AML-193 (cell line): ENCODE measurements at regions not wholly inside any gene's neighbourhood (a gene's known extent, or its start where the extent isn't known, plus 50 kb on each side); places are given as distances from the start of the nearest gene placed in this dataset.
"Not testable (repeated sequence)": the region's sequence is repeated elsewhere in the genome, so short reads cannot be mapped to it uniquely, and the experiment has no call there.

Experiments used
- DNase-seq, 2 experiments: peaks; one replicate each; lab custom pipeline; 2025; lab: John Stamatoyannopoulos, UW

DNA sequence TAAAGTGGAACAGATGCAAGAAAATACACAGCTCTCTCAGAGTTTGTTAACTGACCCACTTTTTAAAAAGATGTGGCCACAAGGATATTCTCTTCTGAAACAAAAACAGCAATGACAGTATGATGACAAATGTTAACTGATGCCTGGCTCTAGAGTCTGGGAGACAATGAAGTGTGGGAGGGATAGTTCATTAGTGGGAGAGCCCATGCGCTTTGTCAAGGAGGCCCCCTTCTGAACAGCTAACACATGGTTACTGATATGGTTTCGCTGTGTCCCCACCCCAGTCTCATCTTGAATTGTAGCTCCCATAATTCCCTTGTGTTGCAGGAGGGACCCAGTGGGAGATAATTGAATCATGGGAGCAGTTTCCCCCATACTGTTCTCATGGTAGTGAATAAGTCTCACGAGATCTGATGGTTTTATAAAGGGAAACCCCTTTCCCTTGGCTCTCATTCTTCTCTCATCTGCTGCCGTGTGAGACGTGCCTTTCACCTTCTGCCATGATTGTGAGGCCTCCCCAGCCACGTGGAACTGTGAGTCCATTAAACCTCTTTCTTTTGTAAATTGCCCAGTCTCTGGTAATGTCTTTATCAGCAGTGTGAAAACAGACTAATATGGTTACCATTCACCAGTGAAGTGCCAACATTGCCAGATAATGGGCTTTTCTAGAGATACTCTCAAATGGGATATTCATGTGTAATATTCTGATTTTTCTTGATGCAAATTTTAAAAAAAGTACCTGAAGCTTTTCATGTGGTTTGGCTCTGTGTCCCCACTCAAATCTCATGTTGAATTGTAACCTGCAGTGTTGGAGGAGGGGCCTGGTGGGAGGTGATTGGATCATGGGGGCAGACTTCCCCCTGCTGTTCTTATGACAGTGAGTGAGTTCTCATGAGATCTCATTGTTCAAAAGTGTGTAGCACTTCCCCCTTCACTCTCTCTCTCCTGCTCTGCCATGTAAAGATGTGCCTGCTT is 435.8 kb downstream of the SHISA9 start:
- DNase-seq, result not testable (repeated sequence)

DNA sequence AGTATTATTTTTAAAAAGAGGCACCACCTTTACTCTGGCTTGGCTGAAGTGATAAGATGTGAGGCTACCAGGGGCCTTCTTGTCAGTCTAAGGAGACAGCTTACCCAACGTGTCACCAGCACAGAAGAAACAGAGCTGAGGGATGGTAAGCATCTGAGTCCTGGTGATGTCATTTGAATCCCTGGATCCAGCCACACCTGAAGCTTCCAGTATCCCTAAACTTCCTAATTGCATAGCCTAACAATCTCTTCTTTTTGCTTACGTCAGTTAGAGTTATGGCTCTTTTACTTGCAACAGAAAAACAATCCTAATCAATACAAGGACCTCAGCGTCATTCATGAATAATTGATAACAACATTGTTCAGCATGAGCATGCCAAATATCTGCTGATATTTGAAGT is 436.6 kb downstream of the SHISA9 start:
- no peak for DNase-seq

DNA sequence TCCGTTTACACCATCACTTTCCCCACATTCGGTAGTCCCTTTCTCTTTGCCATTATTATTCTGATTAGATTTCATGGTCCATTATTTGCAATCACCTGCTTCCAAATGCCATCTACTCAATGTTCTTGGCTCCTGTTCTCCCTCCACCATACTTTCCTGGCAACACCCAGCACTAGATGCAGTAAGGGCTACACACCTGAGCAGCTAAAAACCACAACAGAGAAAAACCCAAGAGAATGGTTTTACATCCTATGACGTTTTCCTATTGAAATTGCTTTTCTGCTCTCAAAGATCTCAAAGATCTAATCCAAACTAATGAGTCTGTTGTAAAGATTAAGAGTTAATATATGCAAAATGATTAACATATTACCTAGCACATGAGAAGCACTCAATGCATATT is 441.3 kb downstream of the SHISA9 start:
- no peak for DNase-seq

DNA sequence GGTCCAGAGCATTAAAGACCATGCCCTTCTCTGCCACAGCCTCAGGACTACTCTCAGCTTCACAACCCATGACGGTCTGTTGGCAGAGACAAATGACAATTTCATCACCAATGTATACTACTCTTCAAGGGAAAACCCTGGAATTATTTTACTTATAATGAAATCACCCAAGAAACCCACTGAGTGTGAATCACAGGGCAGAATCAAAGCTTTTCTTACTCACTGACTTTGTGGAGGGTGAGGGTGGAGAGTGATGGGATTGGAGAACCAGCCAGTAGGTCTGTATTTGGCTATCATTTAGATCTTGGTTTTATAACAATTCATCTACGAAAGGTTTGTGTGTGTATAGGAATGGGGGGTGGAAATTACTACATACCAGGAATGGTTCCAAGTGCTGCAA is 442.6 kb downstream of the SHISA9 start:
- DNase-seq, result no peak

DNA sequence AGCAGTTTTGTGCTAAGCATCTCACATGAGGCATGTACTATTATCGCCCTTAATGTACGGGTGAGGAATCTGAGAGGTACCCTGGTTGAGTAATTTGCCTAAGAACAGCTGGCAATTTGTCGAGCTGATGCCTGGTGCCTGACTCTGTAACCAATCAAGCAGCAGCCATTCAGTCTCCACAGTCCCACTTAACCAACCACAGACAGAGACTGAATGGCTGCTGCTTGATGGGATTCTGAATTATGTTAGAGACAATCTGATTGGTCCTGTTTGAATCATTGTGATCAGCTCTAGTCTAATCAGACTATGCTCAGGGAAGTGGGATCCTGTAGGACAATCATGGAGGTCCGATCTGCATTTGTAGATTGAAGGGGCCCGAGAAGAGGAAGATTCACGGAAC is 447.0 kb downstream of the SHISA9 start:
- no peak for DNase-seq

DNA sequence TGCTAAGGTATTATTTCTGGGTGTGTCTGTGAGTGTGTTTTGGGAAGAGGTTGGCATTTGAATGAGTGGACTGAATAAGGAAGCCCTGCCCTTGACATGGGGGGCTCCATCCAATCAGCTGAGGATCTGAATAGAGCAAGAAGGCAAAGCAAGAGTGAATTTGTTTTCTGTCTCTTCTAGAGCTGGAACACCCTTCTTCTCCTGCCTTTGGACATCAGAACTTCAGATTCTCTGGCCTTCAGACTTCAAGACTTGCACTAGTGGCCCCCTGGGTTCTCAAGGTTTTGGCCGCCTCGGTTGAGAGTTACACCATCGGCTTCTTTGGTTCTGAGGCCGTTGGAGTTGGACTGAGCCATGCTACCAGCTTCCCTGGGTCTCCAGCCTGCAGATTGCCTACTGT is 448.6 kb downstream of the SHISA9 start:
- no peak for DNase-seq

DNA sequence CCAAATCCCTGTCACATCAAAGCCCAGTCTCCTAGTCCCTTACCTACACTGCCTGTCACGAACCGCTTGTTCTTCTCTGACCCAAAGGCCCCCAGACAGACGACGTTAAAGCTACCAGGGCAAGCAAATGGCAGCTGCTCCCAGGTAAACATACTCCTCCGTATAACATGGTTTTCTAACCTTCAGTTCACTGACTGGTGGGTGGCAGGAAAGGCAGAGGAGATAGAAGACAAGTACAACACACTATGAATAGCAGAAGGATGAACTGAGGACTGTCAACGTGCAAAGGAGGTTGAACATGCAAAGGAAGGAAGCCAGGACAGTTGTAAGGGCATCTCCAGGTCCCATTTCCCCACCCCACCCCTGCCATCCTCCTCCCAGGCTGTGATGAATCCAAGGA is 449.8 kb downstream of the SHISA9 start:
- DNase-seq, result no peak

DNA sequence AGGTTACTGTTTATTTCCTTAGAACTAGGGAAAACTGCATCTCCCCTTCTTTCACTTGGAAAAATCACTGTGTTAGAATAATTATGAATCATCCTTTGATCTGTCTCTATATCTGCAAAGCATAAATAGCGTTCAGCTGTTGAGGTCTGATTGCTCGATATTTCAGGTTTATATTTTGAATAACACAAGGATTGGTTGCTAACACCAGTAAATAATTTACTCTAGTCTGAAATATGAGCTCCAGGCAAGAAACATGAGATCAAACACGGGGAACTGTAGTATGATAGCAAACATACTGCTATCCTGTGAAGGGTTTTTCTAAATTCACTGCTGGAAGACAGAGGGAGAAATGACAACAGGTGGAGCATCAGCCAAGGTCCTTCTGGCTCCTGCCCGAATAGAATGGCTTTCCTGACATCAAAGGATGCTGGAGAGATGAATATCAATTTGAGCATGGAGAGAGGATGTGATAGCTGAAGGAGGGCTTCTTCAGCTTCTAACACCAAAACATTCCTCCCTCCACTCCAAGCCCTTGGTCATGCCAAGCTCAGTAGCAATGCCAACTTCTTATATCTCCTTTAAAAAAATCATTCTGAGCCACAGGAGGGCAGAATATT is 450.3 kb downstream of the SHISA9 start:
- DNase-seq, result no peak

DNA sequence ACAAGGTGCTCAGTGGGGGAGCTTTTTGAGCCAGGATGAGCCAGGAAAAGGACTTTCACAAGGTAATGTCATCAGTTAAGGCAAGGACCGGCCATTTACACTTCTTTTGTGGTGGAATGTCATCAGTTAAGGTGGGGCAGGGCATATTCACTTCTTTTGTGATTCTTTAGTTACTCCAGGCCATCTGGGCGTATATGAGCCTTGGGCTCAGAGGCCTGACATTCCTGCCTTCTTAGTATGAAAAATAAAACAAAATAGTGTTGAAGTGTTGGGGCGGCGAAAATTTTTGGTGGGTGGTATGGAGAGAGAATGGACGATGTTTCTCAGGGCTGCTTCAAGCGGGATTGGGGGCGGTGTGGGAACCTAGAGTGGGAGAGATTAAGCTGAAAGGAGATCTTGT is 451.4 kb downstream of the SHISA9 start:
- DNase-seq, result not testable (repeated sequence)

DNA sequence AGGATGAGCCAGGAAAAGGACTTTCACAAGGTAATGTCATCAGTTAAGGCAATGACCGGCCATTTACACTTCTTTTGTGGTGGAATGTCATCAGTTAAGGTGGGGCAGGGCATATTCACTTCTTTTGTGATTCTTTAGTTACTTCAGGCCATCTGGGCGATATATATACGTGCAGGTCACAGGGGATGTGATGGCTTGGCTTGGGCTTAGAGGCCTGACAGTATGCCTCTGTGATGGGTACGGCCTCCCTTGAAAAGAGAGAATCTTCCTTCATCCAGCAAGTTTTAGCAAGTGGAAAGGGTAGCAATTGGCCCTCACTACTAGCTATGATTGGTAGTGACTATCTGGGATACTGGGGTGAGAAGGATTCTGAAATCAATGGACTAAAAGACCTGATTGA is 456.4 kb downstream of the SHISA9 start:
- not testable (repeated sequence) for DNase-seq

DNA sequence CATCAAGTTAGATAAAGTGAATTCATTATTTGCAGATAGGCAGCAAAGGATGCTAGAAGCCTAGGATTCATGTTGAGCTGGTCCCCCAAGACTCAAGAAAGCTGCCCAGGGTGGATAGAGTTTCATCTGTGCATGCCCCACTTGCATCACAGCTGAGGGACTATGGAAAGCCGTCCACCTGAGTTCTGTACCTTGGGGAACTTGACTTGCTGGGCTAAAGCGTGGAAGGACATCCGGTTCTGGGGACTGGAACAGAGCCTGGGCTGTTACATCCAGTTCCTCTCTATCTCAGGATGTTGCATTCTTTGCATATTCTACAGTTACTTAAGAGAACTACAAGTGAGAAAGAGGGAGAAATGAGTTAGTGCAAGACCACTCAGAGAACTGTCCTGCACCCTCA is 458.4 kb downstream of the SHISA9 start:
- no peak for DNase-seq

DNA sequence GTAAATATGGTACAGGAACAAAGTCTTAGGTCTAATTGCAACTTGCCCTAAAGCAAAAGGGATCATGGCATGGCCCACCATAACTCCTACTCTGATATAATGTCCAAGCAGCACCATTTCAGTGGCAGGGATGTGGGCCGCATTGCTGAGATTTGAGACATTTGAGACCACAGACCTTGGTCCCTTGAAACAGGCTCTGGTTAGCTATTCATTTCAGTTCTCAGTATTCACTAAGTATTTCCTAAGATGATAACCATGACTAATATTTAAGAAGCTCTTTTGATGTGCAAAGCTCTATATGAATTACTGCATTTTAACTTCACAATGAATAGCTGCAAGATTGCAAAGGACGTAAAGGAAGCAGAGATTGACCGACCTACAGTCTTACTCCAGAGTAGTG is 471.0 kb downstream of the SHISA9 start:
- no peak for DNase-seq

DNA sequence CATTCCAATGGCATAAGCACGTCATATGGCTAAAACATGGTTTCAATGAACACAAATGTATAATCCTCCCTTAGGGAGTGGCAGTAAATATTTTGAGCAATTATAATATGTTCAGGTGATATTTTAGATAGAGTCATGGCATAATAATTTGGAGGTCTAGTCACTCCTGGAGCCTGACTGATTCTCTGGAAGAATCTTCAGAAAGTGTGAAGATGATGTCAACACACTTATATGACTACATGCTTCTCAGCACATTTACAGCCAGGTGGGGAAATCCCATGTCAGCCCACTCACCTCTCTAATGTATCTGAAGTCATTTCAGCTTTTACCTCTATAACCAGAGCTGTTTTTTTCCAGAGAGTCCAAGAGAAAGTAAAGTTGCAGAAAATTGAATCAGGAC is 474.8 kb downstream of the SHISA9 start:
- DNase-seq, result no peak

DNA sequence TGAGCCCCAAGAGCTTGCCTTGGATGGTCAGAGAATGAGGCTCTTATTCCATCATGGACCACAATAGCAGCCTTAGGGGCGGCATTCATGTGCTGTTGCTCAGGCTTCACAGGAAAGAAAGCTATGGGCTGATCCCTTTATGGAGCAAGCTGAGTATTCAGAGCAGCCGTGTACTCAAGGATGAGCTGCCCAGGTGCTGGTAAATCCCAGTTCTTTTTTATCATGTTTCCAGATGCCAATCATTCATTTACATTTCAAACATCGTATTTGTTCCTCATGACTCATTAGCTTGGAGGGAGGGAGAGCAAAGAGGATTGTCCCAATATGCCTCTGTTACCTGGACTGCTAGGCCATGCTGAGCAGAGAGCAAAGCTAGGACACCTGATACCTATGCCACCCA is 475.7 kb downstream of the SHISA9 start:
- DNase-seq, result no peak

DNA sequence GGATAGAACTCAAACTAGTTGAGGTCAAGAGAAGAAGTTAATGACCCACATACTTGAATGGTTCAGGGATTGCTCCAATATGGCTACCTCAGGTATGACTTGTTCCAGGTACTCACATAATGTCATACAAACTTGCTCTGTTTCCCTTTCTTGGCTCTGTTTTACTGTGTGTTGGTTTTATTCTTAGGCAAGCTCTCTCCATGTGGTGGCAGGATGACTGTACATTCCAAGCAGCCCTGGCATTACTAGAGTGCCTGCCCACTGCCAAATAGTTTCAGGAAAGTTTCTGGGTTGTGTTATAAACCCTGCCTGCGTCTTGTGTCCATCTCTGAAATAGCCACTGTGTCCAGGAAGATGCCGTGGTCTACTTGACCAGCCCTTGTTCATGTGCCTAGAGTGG is 476.8 kb downstream of the SHISA9 start:
- no peak for DNase-seq

DNA sequence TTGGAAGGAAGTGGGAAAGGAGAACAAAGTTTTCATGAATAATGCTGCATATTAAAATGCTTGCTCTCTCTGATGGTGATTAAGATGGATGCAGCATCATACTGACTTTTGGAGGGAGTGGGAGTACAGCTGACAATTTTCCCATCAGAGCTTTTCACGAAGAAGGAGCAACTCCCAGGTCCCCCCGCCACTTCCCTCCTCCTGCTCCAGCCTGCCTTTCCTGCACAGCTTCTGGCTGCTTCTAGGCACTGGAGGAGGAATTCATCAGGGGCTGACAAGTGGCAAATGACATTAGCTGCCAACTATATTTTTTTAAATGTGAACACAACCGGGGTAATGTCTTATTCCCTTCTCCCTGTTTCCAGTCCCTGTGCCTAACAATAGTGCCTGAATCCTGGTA is 477.9 kb downstream of the SHISA9 start:
- no peak for DNase-seq

DNA sequence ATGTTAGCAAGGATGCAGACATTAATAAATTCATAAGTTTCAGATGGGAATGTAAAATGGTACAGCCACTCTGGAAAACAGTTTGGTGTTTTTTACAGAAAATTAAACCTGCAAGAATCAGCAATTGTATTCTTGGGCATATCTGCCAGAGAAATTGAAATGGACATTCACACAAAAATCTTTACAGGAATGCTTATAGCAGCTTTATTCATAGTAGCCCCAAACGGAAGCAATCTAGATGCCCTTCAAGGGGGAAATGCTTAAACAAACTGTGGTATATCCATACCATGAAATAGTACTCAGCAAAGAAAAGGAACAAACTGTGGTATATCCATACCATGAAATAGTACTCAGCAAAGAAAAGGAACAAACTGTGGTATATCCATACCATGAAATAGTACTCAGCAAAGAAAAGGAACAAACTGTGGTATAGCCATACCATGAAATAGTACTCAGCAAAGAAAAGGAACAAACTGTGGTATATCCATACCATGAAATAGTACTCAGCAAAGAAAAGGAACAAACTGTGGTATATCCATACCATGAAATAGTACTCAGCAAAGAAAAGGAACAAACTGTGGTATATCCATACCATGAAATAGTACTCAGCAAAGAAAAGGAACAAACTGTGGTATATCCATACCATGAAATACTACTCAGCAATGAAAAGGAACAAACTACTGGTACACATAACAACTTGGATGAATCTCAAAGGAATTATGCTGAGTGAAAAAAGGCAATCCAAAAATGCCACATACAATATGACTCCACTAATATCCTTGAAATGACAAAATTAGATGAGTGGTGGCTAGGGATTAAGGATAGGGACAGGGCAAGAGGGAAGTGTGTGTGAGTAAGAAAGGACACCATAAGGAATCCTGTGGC is 484.0 kb downstream of the SHISA9 start:
- not testable (repeated sequence) for DNase-seq

DNA sequence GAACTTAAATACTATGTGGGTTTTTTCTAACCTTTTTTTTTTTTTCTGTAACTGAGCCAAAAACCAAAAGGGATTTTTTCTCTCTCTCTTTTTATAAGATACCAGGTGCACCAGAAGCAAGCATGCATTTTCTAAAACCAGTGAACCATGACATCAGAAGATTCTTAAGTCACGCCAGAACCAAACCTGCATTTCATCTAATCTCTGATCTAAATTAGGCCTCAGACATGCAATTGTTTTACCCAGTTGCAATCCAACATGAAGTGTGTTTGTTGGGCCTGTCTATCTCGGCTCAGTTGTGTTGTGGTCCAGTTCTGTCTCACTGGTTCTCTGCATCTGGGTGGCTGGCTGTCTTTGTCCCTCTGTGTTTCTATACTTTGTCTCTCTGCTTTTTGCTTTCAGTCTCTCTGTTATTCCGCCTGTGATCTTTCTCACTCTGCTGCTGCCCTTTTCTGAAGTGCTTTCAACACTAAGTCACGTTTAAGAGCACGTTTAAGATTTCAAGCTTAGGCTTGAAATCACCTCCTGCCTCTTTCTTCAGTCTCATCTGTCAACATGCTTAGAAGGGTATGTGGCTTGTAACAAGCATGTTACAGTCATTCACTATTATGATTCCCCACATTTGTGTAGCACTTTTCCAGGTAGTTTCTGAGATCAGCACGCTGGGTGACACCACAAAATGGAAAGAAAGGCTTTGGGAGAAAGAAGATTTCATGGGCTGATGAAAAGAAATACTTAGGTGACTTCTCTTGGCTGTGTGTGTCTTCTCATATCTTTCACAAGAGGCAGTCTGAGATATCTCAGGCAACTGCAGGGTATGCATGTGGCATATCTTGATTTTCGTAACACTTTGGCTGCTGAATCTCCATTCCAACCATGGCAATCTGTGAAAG is 488.9 kb downstream of the SHISA9 start:
- no peak for DNase-seq

DNA sequence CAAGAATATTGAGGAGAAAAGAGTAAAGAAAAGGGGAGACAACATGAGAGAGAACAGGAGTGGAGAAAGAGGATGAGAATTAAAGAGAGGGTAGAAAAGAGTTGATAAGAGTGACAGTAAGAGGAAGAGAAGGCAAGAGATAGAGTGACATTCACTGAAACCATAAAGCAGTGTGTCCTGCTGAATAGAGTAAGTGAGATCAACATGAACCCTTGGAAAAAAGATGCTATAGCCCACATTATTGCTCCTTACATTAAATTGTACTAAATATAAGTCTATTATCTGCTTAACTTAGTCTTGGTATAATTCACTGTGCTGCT is 489.5 kb downstream of the SHISA9 start:
- no peak for DNase-seq

DNA sequence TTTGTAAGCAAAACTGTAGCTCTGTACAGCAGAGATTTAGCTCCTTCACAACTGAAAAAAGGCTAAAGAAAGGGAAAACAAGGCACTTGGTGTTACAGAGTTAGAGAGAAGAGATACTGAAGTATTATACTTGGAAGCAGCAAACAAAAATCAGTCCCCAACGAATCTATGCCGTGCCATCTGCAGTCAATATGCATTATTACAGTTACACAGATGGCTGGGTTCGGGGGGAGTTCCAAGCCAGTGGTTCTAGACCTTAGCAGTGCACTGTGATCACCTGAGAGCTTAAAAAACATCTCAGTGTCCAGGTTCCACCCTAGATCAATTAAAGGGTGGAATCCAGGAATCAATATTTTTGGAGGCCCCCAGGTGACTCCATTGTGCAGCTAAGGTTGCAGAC is 489.9 kb downstream of the SHISA9 start:
- DNase-seq, result no peak

DNA sequence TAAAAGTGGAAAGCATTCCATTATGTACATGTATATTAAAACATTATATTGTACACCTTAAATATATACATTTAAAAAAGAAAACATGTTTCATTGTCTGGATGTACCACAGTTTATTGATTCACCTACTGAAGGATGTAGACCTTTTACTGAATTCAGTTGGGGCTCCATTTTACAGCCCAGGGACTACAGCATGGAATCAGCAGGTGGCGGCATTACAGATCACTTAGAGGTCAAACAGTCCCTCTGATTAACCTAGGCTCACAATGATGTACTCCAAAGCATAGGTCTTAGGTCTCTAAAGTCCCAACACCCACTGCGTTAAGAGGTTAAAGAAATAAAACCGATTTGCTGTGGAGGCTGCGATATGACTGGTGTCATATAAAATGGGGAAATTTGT is 490.9 kb downstream of the SHISA9 start:
- DNase-seq, result no peak

DNA sequence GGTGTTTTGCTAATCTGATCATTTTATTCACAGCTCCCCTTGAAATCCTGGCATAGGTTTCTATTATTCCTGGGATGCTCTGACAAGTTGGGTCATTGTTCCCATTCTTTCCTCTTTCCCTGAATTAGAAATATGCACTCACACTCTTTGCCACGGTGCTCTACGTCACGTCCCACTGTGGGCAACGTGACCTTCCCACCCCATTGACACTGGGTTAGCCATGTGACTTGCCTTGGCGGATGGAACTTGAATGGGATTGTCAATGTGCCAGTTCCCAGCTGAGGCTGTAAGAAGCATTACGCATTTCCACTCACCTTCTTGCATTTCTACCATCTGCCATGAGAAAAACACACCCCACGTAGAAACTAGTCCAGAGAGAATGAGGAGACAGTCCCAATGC is 492.4 kb downstream of the SHISA9 start:
- DNase-seq, result no peak
